Endodermal cell (in vitro differentiated cells): ENCODE measurements at regions not wholly inside any gene's neighbourhood (a gene's known extent, or its start where the extent isn't known, plus 50 kb on each side); places are given as distances from the start of the nearest gene placed in this dataset.

Source experiments
- DNase-seq: peaks from one replicate; pipeline ENCODE4 v3.0.0-alpha.2; 2017
- H3K27ac ChIP-seq: 2 replicates; pipeline ENCODE4 v1.5.1; 2013; ENCODE audit warnings: mild to moderate bottlenecking, low read depth, low read length, moderate library complexity
- H3K27me3 ChIP-seq: 2 replicates; pipeline ENCODE4 v1.6.1; 2013; ENCODE audit warnings: mild to moderate bottlenecking, low read length, moderate library complexity; ENCODE audit not compliant: insufficient read depth, control insufficient read depth, poor library complexity, severe bottlenecking
- H3K36me3 ChIP-seq: 2 replicates; pipeline ENCODE4 v1.7.0; 2013; ENCODE audit warnings: mild to moderate bottlenecking, low read length, moderate library complexity; ENCODE audit not compliant: control insufficient read depth, insufficient read depth
- H3K4me1 ChIP-seq: one replicate; pipeline ENCODE4 v1.7.0; 2013; ENCODE audit warnings: low read length; ENCODE audit not compliant: control insufficient read depth, insufficient read depth
- H3K4me3 ChIP-seq: 2 replicates; pipeline ENCODE4 v1.5.1; 2013; ENCODE audit warnings: mild to moderate bottlenecking, low read length, moderate library complexity
- H3K9ac ChIP-seq: 2 replicates; pipeline ENCODE4 v1.6.1; 2013; ENCODE audit warnings: mild to moderate bottlenecking, low read length, moderate library complexity; ENCODE audit not compliant: poor library complexity, severe bottlenecking; ENCODE audit errors: extremely low read depth
- H3K9me3 ChIP-seq: 2 replicates; pipeline ENCODE4 v1.6.1; 2013; ENCODE audit warnings: mild to moderate bottlenecking, low read length, moderate library complexity; ENCODE audit not compliant: control insufficient read depth
- H3K27ac Mint-ChIP-seq: 2 replicates; pipeline ENCODE4 v1.8.0; 2020; ENCODE audit warnings: mixed read lengths
- H3K27me3 Mint-ChIP-seq: 2 replicates; pipeline ENCODE4 v1.8.0; 2021; ENCODE audit warnings: mild to moderate bottlenecking, mixed read lengths; ENCODE audit not compliant: insufficient read depth
- H3K36me3 Mint-ChIP-seq: 2 replicates; pipeline ENCODE4 v1.8.0; 2020; ENCODE audit warnings: low read depth, mixed read lengths
- H3K4me1 Mint-ChIP-seq: 2 replicates; pipeline ENCODE4 v1.8.0; 2020; ENCODE audit warnings: mixed read lengths
- H3K4me3 Mint-ChIP-seq: 2 replicates; pipeline ENCODE4 v1.8.0; 2020; ENCODE audit warnings: mild to moderate bottlenecking, moderate library complexity, mixed read lengths
- H3K9me3 Mint-ChIP-seq: 2 replicates; pipeline ENCODE4 v1.8.0; 2020; ENCODE audit warnings: mild to moderate bottlenecking, mixed read lengths
- CTCF ChIP-seq: fragments of 200-600 bp; sonication (generic); conservative IDR thresholded peaks from 2 replicates; pipeline ENCODE4 v1.5.0; 2021; ENCODE audit warnings: antibody characterized with exemption, mild to moderate bottlenecking
- WGBS, 2 experiments: methylation state at CpG; one replicate each; pipeline versions ENCODE4 v1.1.5 to v1.1.7; 2013; ENCODE audit warnings: missing lambda C conversion rate in 2 of 2, mixed read lengths in 1 of 2; ENCODE audit not compliant: insufficient coverage in 1 of 2, insufficient read length in 1 of 2; 5-methylcytosine and 5-hydroxymethylcytosine counted together

DNA sequence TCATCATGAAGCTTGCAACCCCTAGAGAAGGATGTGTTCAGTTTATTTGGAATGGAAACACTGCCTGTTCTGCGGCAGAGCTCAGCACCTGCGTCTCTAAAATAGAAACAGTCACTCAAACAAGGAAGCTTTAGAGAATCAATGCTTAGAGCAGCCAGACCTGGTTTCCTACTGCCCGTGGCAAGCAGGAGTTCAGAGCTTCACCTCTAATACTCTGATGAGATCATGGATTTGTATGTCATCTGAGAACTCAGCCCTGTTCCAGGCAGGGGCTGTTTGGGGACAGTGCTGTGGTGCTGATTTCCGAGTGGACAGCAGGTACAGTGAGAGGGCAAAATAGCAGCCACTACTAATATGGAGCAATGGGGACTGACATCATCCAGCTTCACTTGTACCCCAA is 236.0 kb upstream of the IRX1 start:
- no peak for TF ChIP-seq CTCF
- H3K36me3 Mint-ChIP-seq: no peaks in the 10 kb centered on the region
- H3K4me1 Mint-ChIP-seq: peaks cover 2% of the 10 kb centered on the region
- DNase-seq: peak; percentile 43
- no peak overlapping the region for H3K4me3 Mint-ChIP-seq
- Histone ChIP-seq H3K9me3 (no peaks in the 10 kb centered on the region), H3K4me3 (no peak overlapping the region), H3K27ac (no peak overlapping the region), H3K36me3 (no peaks in the 10 kb centered on the region), H3K4me1 (no peaks in the 10 kb centered on the region), H3K27me3 (no peaks in the 10 kb centered on the region), H3K9ac (no peak overlapping the region)
- no peak overlapping the region for H3K27ac Mint-ChIP-seq
- 95 to 100% methylated on average over 3 to 4 of the region's 4 CpGs for WGBS, 2 experiments
- H3K27me3 Mint-ChIP-seq: peaks cover 9% of the 10 kb centered on the region
- no peaks in the 10 kb centered on the region for H3K9me3 Mint-ChIP-seq

DNA sequence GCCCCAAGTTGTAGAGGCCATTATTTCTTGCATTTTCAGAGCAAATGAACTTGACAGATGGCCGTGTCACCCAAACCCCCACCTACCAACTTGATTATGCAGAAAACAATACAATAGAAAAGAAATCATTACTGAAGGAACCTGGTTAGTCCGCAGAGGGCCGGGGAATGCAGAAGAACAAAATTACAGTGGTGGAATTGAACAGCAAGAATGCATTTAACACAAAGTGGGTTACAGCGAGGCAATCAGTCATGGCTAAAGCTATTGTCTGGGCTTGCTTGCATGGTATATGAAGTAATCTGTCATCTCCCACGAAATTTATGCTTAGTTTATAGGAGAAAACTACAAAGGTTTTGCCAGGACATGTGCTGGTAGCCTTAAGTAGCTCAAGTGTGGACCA is 238.3 kb upstream of the IRX1 start:
- Mint-ChIP-seq H3K27me3 (peaks cover 14% of the 10 kb centered on the region), H3K27ac (no peak overlapping the region), H3K36me3 (no peaks in the 10 kb centered on the region), H3K4me3 (no peak overlapping the region), H3K4me1 (peaks cover 10% of the 10 kb centered on the region), H3K9me3 (no peaks in the 10 kb centered on the region)
- Histone ChIP-seq H3K4me1 (no peaks in the 10 kb centered on the region), H3K9me3 (no peaks in the 10 kb centered on the region), H3K36me3 (no peaks in the 10 kb centered on the region), H3K9ac (no peak overlapping the region), H3K27ac (peak overlapping the region; percentile 56), H3K4me3 (no peak overlapping the region), H3K27me3 (no peaks in the 10 kb centered on the region)
- 85 to 86% methylated on average over 3 to 5 of the region's 5 CpGs for WGBS, 2 experiments
- TF ChIP-seq CTCF: no peak
- DNase-seq: peak; percentile 4

DNA sequence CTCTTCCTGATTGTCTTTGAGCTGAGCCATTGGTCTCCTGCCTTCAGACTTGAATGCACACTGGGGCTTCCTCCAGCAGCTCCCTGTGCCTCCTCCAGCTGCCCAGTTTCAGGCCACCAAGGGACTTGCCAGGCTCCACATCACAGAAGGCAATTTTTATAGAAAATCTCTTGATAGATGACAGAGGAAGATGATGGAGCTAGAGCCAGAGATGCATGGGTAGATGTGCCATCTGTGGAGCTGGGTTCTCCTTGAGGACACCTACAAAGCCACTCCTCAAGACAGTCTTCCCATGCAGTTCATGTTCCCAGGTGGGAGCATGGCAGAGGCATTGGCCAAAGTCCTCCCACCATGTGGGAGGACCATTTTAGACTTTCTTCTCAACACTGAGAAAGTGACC is 239.6 kb upstream of the IRX1 start:
- H3K9me3 ChIP-seq: no peaks in the 10 kb centered on the region
- Mint-ChIP-seq H3K4me3 (no peak overlapping the region), H3K36me3 (no peaks in the 10 kb centered on the region), H3K27me3 (peaks cover 17% of the 10 kb centered on the region), H3K27ac (no peak overlapping the region), H3K9me3 (no peaks in the 10 kb centered on the region), H3K4me1 (peaks cover 10% of the 10 kb centered on the region)
- H3K4me3 ChIP-seq: no peak overlapping the region
- no peak overlapping the region for H3K9ac ChIP-seq
- no peaks in the 10 kb centered on the region for H3K36me3 ChIP-seq
- no peak overlapping the region for H3K27ac ChIP-seq
- H3K27me3 ChIP-seq: no peaks in the 10 kb centered on the region
- no peaks in the 10 kb centered on the region for H3K4me1 ChIP-seq
- DNase-seq: peak; percentile 16
- no peak for TF ChIP-seq CTCF
